H1 (cell line): ENCODE measurements at regions not wholly inside any gene's neighbourhood (a gene's known extent, or its start where the extent isn't known, plus 50 kb on each side); places are given as distances from the start of the nearest gene placed in this dataset.

ENCODE experiments used
- TF ChIP-seq, protein P1 (sequence below): IDR thresholded peaks from 2 replicates; pipeline ENCODE4 v1.6.1; 2011; ENCODE audit warnings: low read depth, mild to moderate bottlenecking, low read length; ENCODE audit not compliant: insufficient read depth

DNA sequence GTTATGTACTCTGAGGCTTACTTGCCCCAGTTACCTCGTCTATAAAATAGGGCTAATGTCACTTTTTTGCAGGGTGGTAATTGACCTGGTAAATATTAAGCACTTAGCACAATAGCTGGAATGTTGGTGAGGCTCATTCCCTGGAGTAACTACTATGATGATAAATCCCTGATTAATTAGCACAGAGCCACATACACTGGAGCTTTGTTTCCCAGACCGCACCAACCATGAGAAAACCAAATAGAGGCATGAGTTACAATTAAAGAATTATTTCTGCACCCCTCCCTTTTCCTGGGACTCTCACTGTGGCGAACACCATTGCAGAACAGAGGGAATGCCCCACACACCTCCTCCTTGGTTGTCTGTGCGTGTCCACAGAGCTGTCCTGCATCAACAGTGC, 76.6 kb upstream of the CPOX start (continued):
- TF ChIP-seq, protein P1, sequence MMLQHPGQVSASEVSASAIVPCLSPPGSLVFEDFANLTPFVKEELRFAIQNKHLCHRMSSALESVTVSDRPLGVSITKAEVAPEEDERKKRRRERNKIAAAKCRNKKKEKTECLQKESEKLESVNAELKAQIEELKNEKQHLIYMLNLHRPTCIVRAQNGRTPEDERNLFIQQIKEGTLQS: no peak
